ENCODE measurements at regions not wholly inside any gene's neighbourhood (a gene's known extent, or its start where the extent isn't known, plus 50 kb on each side); places are given as distances from the start of the nearest gene placed in this dataset.
"Not testable (repeated sequence)": the region's sequence is repeated elsewhere in the genome, so short reads cannot be mapped to it uniquely, and the experiment has no call there.

DNA sequence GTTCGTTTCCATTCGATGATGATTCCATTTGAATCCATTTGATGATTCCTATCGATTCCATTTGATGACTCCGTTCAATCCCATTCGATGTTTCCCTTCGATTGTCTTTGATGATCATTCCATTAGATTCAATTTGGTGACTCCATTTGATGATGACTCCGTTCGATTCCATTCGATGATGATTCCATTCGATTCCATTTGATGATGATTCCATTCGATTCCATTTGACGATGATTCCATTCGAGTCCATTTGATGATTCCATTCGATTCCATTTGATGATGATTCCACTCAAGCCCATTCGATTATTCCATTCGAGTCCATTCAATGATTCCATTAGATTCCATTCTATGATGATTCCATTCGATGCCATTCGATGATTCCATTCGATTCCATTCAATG, 2730.6 kb downstream of the RPIA start:
- H3K4me3 ChIP-seq (ENCODE audit: low read length in 3 of 3); H3K27me3 ChIP-seq (ENCODE audit: control insufficient read depth in 3 of 3, insufficient read depth in 3 of 3, low read length in 3 of 3); H3K4me1 ChIP-seq (ENCODE audit: control insufficient read depth in 3 of 3, insufficient read depth in 3 of 3, low read length in 3 of 3); H3K36me3 ChIP-seq (ENCODE audit: control insufficient read depth in 3 of 3, insufficient read depth in 3 of 3, low read length in 3 of 3); H3K9ac ChIP-seq (ENCODE audit: low read depth in 1 of 3, low read length in 3 of 3); H3K27ac ChIP-seq (ENCODE audit: low read depth, low read length): not testable (repeated sequence)
- peaks cover 0 to 21% (median 16%) of the 10 kb centered on the region in 3 donors for H3K9me3 ChIP-seq (ENCODE audit: control insufficient read depth in 3 of 3, low read length in 3 of 3)

DNA sequence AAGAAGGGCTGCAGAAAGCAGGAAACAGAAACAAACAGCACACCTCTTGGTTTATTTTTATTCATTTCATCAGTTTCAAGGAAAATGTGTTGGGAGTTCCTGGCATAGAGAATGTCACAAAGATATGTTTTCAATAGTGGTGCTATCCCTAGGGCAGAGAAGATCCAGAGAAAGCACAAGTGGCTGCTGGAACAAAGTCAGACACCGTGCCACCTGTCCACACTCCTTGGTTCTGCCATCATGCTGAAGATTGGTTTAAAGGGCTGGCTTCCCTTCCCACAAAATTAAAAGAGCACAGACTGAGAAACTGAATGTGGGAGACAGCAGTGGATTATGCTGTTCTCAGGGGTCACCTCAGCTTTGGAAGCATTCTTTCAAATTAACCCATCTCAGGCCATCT, 2735.7 kb downstream of the RPIA start:
- H3K36me3 ChIP-seq (ENCODE audit: control insufficient read depth in 3 of 3, insufficient read depth in 3 of 3, low read length in 3 of 3); H3K27ac ChIP-seq (ENCODE audit: low read depth, low read length); H3K4me3 ChIP-seq (ENCODE audit: low read length in 3 of 3): not testable (repeated sequence)

GRCh38 chr2:91441932-91442245, 2750.4 kb downstream of the RPIA start:
- H3K9ac ChIP-seq (ENCODE audit: low read depth in 1 of 3, low read length in 3 of 3); H3K27ac ChIP-seq (ENCODE audit: low read depth, low read length); H3K9me3 ChIP-seq (ENCODE audit: control insufficient read depth in 3 of 3, low read length in 3 of 3); H3K4me1 ChIP-seq (ENCODE audit: control insufficient read depth in 3 of 3, insufficient read depth in 3 of 3, low read length in 3 of 3); H3K36me3 ChIP-seq (ENCODE audit: control insufficient read depth in 3 of 3, insufficient read depth in 3 of 3, low read length in 3 of 3): not testable (repeated sequence)
- Histone ChIP-seq H3K4me3 (ENCODE audit: low read length in 3 of 3) (peak overlapping the region in 1 of 3 donors; percentile 41), H3K27me3 (ENCODE audit: control insufficient read depth in 3 of 3, insufficient read depth in 3 of 3, low read length in 3 of 3) (peaks cover 4 to 24% (median 14%) of the 10 kb centered on the region in 3 donors)

More for the DNA sequence above, 2735.7 kb downstream of the RPIA start:
- H3K4me1 ChIP-seq (ENCODE audit: control insufficient read depth in 3 of 3, insufficient read depth in 3 of 3, low read length in 3 of 3); H3K9ac ChIP-seq (ENCODE audit: low read depth in 1 of 3, low read length in 3 of 3); H3K27me3 ChIP-seq (ENCODE audit: control insufficient read depth in 3 of 3, insufficient read depth in 3 of 3, low read length in 3 of 3); H3K9me3 ChIP-seq (ENCODE audit: control insufficient read depth in 3 of 3, low read length in 3 of 3): not testable (repeated sequence)

DNA sequence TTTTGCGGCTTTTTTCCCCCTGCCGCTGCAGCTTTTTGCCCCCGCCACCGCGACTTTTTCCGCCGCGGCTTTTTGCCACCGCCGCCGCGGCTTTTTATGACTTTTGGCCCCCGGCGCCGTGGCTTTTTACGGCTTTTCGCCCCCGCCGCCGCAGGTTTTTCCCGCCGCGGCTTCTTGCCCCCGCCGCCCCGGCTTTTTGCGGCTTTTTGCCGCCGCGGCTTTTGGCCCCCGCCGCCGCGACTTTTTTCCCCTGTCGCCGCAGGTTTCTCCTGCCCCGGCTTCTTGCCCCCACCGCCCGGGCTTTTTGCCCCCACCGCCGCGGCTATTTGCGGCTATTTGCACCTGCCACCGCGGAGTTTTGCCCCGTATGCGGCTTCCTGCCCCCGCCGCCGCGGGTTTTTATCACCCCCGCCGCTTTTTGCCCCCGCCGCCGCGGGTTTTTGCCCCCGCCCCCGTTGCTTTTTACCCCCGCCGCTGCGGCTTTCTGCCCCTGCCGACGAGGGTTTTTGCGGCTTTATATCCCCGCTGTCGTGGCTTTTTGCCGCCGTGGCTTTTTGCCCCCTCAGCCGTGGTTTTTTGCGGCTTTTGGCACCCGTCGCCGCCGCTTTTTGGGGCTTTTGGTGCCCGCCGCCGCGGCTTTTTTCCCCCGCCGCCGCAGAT, 2750.9 kb downstream of the RPIA start:
- Histone ChIP-seq H3K4me1 (ENCODE audit: control insufficient read depth in 3 of 3, insufficient read depth in 3 of 3, low read length in 3 of 3) (no peaks in the 10 kb centered on the region), H3K9ac (ENCODE audit: low read depth in 1 of 3, low read length in 3 of 3) (no peak overlapping the region), H3K27ac (ENCODE audit: low read depth, low read length) (no peak overlapping the region), H3K4me3 (ENCODE audit: low read length in 3 of 3) (peak overlapping the region in 1 of 3 donors; percentile 52), H3K36me3 (ENCODE audit: control insufficient read depth in 3 of 3, insufficient read depth in 3 of 3, low read length in 3 of 3) (no peaks in the 10 kb centered on the region), H3K9me3 (ENCODE audit: control insufficient read depth in 3 of 3, low read length in 3 of 3) (no peaks in the 10 kb centered on the region), H3K27me3 (ENCODE audit: control insufficient read depth in 3 of 3, insufficient read depth in 3 of 3, low read length in 3 of 3) (peaks cover 4 to 24% (median 14%) of the 10 kb centered on the region in 3 donors)

GRCh38 chr2:91442906-91443729, 2751.6 kb downstream of the RPIA start:
- H3K4me3 ChIP-seq (ENCODE audit: low read length in 3 of 3): not testable (repeated sequence)

DNA sequence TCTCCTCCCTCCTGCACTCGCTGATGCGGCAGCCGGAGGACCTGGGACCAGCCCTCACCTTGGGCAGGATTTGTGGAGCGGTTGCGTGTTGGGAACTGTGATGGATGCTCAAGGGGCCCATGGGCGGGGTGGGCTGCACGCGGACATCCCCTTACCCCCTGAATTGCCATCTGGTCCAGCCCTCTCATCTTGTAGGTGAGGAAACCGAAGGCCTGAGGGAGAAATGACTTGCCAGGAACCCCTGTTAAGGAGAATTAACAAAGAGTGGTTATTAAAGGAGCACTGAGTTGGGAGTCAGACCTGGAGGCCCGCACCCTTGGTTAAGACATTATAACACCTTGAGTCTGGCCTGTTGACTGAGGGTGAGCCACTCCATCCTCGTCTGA, 2752.2 kb downstream of the RPIA start:
- H3K9me3 ChIP-seq (ENCODE audit: control insufficient read depth in 3 of 3, low read length in 3 of 3); H3K4me3 ChIP-seq (ENCODE audit: low read length in 3 of 3); H3K27ac ChIP-seq (ENCODE audit: low read depth, low read length); H3K36me3 ChIP-seq (ENCODE audit: control insufficient read depth in 3 of 3, insufficient read depth in 3 of 3, low read length in 3 of 3); H3K9ac ChIP-seq (ENCODE audit: low read depth in 1 of 3, low read length in 3 of 3); H3K4me1 ChIP-seq (ENCODE audit: control insufficient read depth in 3 of 3, insufficient read depth in 3 of 3, low read length in 3 of 3): not testable (repeated sequence)
- peaks cover 4 to 24% (median 14%) of the 10 kb centered on the region in 3 donors for H3K27me3 ChIP-seq (ENCODE audit: control insufficient read depth in 3 of 3, insufficient read depth in 3 of 3, low read length in 3 of 3)

More at GRCh38 chr2:91442906-91443729, 2751.6 kb downstream of the RPIA start:
- not testable (repeated sequence) for H3K4me1 ChIP-seq (ENCODE audit: control insufficient read depth in 3 of 3, insufficient read depth in 3 of 3, low read length in 3 of 3); H3K27ac ChIP-seq (ENCODE audit: low read depth, low read length); H3K36me3 ChIP-seq (ENCODE audit: control insufficient read depth in 3 of 3, insufficient read depth in 3 of 3, low read length in 3 of 3); H3K9ac ChIP-seq (ENCODE audit: low read depth in 1 of 3, low read length in 3 of 3); H3K9me3 ChIP-seq (ENCODE audit: control insufficient read depth in 3 of 3, low read length in 3 of 3)
- H3K27me3 ChIP-seq (ENCODE audit: control insufficient read depth in 3 of 3, insufficient read depth in 3 of 3, low read length in 3 of 3): peaks cover 4 to 24% (median 14%) of the 10 kb centered on the region in 3 donors

GRCh38 chr2:91445705-91446104, 2754.2 kb downstream of the RPIA start:
- not testable (repeated sequence) for H3K4me1 ChIP-seq (ENCODE audit: control insufficient read depth in 3 of 3, insufficient read depth in 3 of 3, low read length in 3 of 3); H3K36me3 ChIP-seq (ENCODE audit: control insufficient read depth in 3 of 3, insufficient read depth in 3 of 3, low read length in 3 of 3); H3K9ac ChIP-seq (ENCODE audit: low read depth in 1 of 3, low read length in 3 of 3); H3K9me3 ChIP-seq (ENCODE audit: control insufficient read depth in 3 of 3, low read length in 3 of 3); H3K4me3 ChIP-seq (ENCODE audit: low read length in 3 of 3); H3K27ac ChIP-seq (ENCODE audit: low read depth, low read length)
- H3K27me3 ChIP-seq (ENCODE audit: control insufficient read depth in 3 of 3, insufficient read depth in 3 of 3, low read length in 3 of 3): peaks cover 4 to 16% (median 14%) of the 10 kb centered on the region in 3 donors

GRCh38 chr2:91446489-91446888, 2755.0 kb downstream of the RPIA start:
- H3K4me1 ChIP-seq (ENCODE audit: control insufficient read depth in 3 of 3, insufficient read depth in 3 of 3, low read length in 3 of 3); H3K9ac ChIP-seq (ENCODE audit: low read depth in 1 of 3, low read length in 3 of 3); H3K27ac ChIP-seq (ENCODE audit: low read depth, low read length); H3K9me3 ChIP-seq (ENCODE audit: control insufficient read depth in 3 of 3, low read length in 3 of 3); H3K36me3 ChIP-seq (ENCODE audit: control insufficient read depth in 3 of 3, insufficient read depth in 3 of 3, low read length in 3 of 3); H3K4me3 ChIP-seq (ENCODE audit: low read length in 3 of 3): not testable (repeated sequence)
- peaks cover 4 to 16% (median 14%) of the 10 kb centered on the region in 3 donors for H3K27me3 ChIP-seq (ENCODE audit: control insufficient read depth in 3 of 3, insufficient read depth in 3 of 3, low read length in 3 of 3)

GRCh38 chr2:91446915-91447314, 2755.4 kb downstream of the RPIA start:
- H3K36me3 ChIP-seq (ENCODE audit: control insufficient read depth in 3 of 3, insufficient read depth in 3 of 3, low read length in 3 of 3); H3K27ac ChIP-seq (ENCODE audit: low read depth, low read length); H3K9ac ChIP-seq (ENCODE audit: low read depth in 1 of 3, low read length in 3 of 3); H3K4me1 ChIP-seq (ENCODE audit: control insufficient read depth in 3 of 3, insufficient read depth in 3 of 3, low read length in 3 of 3); H3K9me3 ChIP-seq (ENCODE audit: control insufficient read depth in 3 of 3, low read length in 3 of 3); H3K4me3 ChIP-seq (ENCODE audit: low read length in 3 of 3): not testable (repeated sequence)
- peaks cover 2 to 14% (median 14%) of the 10 kb centered on the region in 3 donors for H3K27me3 ChIP-seq (ENCODE audit: control insufficient read depth in 3 of 3, insufficient read depth in 3 of 3, low read length in 3 of 3)

DNA sequence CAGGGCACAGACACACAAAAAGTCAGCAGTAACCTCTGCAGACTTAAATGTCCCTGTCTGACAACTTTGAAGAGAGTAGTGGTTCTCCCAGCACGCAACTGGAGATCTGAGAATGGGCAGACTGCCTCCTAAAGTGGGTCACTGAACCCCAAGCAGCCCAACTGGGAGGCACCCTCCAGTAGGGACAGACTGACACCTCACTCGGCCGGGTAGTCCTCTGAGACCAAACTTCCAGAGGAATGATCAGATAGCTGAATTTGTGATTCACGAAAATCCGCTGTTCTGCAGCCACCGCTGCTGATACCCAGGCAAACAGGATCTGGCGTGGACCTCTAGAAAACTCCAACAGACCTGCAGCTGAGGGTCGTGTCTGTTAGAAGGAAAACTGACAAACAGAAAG, 2756.0 kb downstream of the RPIA start:
- H3K36me3 ChIP-seq (ENCODE audit: control insufficient read depth in 3 of 3, insufficient read depth in 3 of 3, low read length in 3 of 3); H3K27me3 ChIP-seq (ENCODE audit: control insufficient read depth in 3 of 3, insufficient read depth in 3 of 3, low read length in 3 of 3); H3K4me1 ChIP-seq (ENCODE audit: control insufficient read depth in 3 of 3, insufficient read depth in 3 of 3, low read length in 3 of 3); H3K9ac ChIP-seq (ENCODE audit: low read depth in 1 of 3, low read length in 3 of 3); H3K9me3 ChIP-seq (ENCODE audit: control insufficient read depth in 3 of 3, low read length in 3 of 3); H3K4me3 ChIP-seq (ENCODE audit: low read length in 3 of 3); H3K27ac ChIP-seq (ENCODE audit: low read depth, low read length): not testable (repeated sequence)
